Ovary (tissue), 7 donors: ENCODE measurements at regions not wholly inside any gene's neighbourhood (a gene's known extent, or its start where the extent isn't known, plus 50 kb on each side); places are given as distances from the start of the nearest gene placed in this dataset.

Source experiments
- DNase-seq, 5 donors: peaks; one replicate each; pipeline ENCODE4 v3.0.0-alpha.2; 2019 to 2020
- H3K27ac ChIP-seq, 2 donors: fragments of 200-600 bp; one replicate each; pipeline versions ENCODE4 v1.5.1 to v1.8.0; 2019 to 2022
- H3K27me3 ChIP-seq: fragments of 200-600 bp; one replicate; pipeline ENCODE4 v1.8.0; 2022
- H3K36me3 ChIP-seq: fragments of 200-600 bp; sonication (generic); one replicate; pipeline ENCODE4 v1.5.1; 2019
- H3K4me1 ChIP-seq: one replicate; pipeline ENCODE4 v1.8.1; 2013; ENCODE audit warnings: mild to moderate bottlenecking, moderate library complexity; ENCODE audit not compliant: insufficient read depth
- H3K4me3 ChIP-seq: fragments of 200-600 bp; sonication (generic); one replicate; pipeline ENCODE4 v1.5.1; 2017
- H3K9me3 ChIP-seq, 2 donors: fragments of 200-600 bp in 1 of 2; sonication (generic) in 1 of 2; one replicate each; pipeline versions ENCODE4 v1.5.1 to v1.8.1; 2013 to 2019; ENCODE audit warnings: mild to moderate bottlenecking in 1 of 2, moderate library complexity in 1 of 2
- CTCF ChIP-seq, 3 donors: fragments of 450-650 bp in 2 of 3; fragments of 200-600 bp in 1 of 3; IDR thresholded peaks; one replicate each; pipeline versions ENCODE4 v1.5.1 to v1.8.0; 2016 to 2022; ENCODE audit warnings: antibody characterized with exemption in 3 of 3, mild to moderate bottlenecking in 1 of 3
- EP300 ChIP-seq: sonication (generic); formaldehyde crosslinking; IDR thresholded peaks from one replicate; pipeline ENCODE4 v1.6.1; 2017; ENCODE audit warnings: antibody characterized with exemption
- POLR2A ChIP-seq: fragments of 450-650 bp; IDR thresholded peaks from one replicate; pipeline ENCODE4 v1.6.1; 2017; ENCODE audit warnings: antibody characterized with exemption, mild to moderate bottlenecking, moderate library complexity
- WGBS, 3 donors: extraction: QIAGEN DNeasy Blood & Tissue Kit in 1 of 3; methylation state at CpG; one replicate each; pipeline versions ENCODE4 v1.1.5 to v1.1.7; 2013 to 2017; 5-methylcytosine and 5-hydroxymethylcytosine counted together
- intact Hi-C, 4 donors: fragments of 100-400 bp; cut with DNase I; formaldehyde crosslinking; loops; one replicate each; pipeline versions ENCODE4 v1.11.0 to v1.15.1; 2022 to 2023
- donor health status: DM: no; HTN: no; CAD: no; lungs with moderate emphysema.
- donor health status: DM: no; HTN: no; CAD: no.
- donor health status: Bipolar disorder and iron deficiency.
- donor health status: DM: no; HTN: no; CAD: no.
- donor health status: DM: yes; HTN: yes; CAD: no.

GRCh38 chr1:214224611-214225354 lies 56.2 kb upstream of the SMYD2 start:
- Histone ChIP-seq H3K4me3 (no peak overlapping the region), H3K27ac (no peak overlapping the region), H3K27me3 (no peaks in the 10 kb centered on the region), H3K36me3 (no peaks in the 10 kb centered on the region), H3K4me1 (no peaks in the 10 kb centered on the region), H3K9me3 (no peaks in the 10 kb centered on the region)
- no peak for DNase-seq
- intact Hi-C loops: no loop called here
- 2 to 5% (median 3%) methylated on average over 24 of the region's 24 CpGs for WGBS, 3 donors
- no peak for TF ChIP-seq CTCF (IDR thresholded peaks at IDR 0.05)
- TF ChIP-seq POLR2A: no peak
- no peak for TF ChIP-seq EP300

GRCh38 chr1:214228976-214229375 lies 52.0 kb upstream of the SMYD2 start:
- H3K4me1 ChIP-seq: no peaks in the 10 kb centered on the region
- H3K9me3 ChIP-seq: no peaks in the 10 kb centered on the region
- no peak overlapping the region for H3K27ac ChIP-seq
- no peaks in the 10 kb centered on the region for H3K27me3 ChIP-seq
- DNase-seq: no peak
- 76 to 81% (median 79%) methylated on average over 3 of the region's 3 CpGs for WGBS, 3 donors
- H3K36me3 ChIP-seq: no peaks in the 10 kb centered on the region
- no peak overlapping the region for H3K4me3 ChIP-seq
- intact Hi-C loops: no loop called here
- no peak for TF ChIP-seq CTCF (IDR thresholded peaks at IDR 0.05)
- TF ChIP-seq EP300: no peak
- no peak for TF ChIP-seq POLR2A

- Histone ChIP-seq H3K27me3 (no peaks in the 10 kb centered on the region), H3K4me1 (no peaks in the 10 kb centered on the region), H3K9me3 (no peaks in the 10 kb centered on the region), H3K4me3 (no peak overlapping the region), H3K36me3 (no peaks in the 10 kb centered on the region), H3K27ac (no peak overlapping the region)
- no peak for DNase-seq
- TF ChIP-seq CTCF (IDR thresholded peaks at IDR 0.05) (no peak), EP300 (no peak), POLR2A (no peak)
- WGBS, 3 donors: 63 to 73% (median 71%) methylated on average over 4 of the region's 4 CpGs
- intact Hi-C loops: no loop called here
Observed at GRCh38 chr1:214229736-214230135, 51.2 kb upstream of the SMYD2 start.
